ENCODE measurements at regions not wholly inside any gene's neighbourhood (a gene's known extent, or its start where the extent isn't known, plus 50 kb on each side); places are given as distances from the start of the nearest gene placed in this dataset.
"Not testable (repeated sequence)": the region's sequence is repeated elsewhere in the genome, so short reads cannot be mapped to it uniquely, and the experiment has no call there.

DNA sequence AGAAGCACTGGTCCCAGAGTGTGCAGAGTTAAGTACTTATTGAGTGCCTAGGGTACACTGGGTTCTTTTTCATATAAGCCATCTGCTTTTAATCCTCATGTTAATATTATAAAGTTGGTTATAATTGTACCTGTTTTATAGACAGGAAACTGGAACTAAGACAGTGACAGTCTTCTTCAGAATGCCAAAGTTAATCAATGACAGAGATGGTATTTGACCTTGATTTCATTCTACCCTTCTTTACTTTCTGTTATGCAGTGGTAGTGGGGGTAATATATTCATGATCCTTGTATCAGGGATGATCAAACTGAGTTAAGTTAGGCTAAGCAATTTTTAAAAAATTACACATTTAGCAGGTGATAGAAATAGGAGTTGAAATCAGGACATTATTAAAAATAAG lies 108.6 kb upstream of the GOT2 start:
- no peak for DNase-seq

DNA sequence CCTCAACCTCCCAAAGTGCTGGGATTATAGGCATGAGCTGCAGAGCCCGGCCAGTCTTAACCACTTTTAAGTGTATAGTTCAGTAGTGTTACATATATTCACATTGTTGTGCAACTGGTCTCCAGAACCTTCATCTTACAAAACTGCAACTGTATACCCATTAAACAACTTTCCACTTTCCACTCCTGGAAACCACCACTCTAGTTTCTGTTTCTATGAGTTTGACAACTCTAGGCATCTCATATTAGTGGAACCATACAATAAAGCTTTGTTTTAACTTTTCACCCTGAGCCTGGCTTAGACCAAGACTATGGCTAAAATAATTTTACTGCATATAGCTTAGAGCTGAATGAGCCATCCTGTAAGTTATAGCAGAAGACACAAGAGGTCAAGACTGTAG lies 108.0 kb upstream of the GOT2 start:
- no peak for DNase-seq

DNA sequence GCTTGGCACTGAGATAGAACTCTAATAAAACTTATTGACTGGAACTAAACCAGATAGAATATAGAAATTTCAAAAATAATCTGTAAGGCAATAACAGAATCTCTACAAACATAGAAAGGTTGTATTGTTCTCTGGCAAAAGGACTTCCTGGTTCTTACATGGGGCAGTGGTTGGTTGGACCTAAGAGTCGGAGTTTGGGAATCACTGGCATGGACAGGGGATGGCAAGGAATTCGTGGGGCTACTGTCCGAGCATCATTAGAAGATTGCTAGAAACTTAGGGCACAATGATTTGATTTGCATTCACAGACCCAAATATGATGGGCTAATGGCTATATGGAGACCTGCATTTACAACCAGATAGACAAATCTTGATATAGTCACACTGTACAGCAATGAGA lies 103.8 kb upstream of the GOT2 start:
- DNase-seq = no peak

DNA sequence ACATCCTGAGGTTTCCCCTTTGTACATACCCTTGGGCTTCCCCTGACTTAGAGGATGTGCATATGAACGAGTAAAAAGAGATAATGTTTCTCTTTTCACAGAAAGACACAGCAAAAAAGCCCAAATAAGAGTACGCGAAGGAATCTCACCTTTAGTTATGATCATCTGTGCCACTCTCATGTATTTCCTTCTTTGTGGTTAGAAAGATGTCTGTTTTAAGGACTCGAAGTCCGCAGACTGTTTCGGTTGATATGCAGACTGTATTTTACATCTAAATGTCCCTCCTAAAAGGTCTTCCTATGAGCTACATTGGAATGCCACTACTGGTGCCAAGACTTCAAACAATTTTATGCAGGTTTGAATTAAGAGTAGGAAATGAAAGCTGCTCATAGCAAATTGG lies 102.3 kb upstream of the GOT2 start:
- no peak for DNase-seq

DNA sequence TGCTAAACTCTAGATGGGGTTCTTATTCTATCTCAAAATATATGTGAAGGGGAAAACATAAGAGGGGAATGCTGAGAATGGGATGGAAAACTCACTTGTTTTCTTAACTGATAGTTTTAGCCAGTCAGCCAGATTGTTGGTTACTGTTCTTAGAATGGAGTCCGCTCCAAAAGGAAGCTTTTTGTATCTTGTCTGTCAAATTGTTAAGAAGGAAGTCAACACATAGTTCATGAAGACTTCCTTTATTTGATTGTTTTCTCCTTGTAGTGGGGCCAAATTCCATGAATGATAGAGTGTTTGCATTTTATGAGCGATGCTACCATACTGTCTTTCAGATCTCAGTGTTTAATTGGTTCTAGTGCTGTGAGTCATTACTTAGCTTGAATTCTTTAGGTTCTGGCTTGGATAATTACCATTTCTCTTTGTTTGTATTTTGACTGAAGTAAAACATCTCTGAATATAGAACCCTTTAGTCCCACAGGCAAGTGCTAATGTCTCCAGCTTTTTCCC lies 98.3 kb upstream of the GOT2 start:
- DNase-seq = no peak

GRCh38 chr16:58831386-58831785 lies 97.3 kb upstream of the GOT2 start:
- no peak for DNase-seq

DNA sequence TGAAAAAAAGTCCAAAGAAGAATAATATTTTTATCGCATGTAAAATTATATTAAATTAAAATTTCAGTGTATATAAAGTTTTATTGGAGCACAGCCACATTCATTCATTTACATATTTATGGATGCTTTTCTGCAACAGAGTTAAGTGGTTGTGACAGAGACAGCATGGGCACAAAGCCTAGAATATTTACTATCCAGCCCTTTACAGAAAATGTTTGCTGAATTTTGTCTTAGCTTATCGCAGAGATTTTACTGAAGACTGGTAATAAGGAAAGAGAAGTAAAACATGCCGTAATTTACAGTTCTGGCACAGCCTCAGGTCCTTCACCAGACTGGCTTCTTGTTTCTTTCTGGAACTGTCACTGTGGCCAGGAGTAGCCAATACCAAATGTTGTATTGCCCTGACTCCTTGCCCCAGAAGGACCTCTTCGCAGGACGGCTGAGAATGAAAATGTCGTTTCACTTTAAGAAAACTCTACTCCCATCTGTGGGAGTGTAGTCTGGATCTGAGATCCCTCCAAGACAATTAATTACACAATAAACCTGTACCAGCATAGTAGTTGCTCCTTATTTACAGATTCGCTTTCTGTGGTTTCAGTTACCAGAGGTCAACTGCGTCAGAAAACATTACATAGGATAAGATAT lies 94.9 kb upstream of the GOT2 start:
- no peak for DNase-seq

DNA sequence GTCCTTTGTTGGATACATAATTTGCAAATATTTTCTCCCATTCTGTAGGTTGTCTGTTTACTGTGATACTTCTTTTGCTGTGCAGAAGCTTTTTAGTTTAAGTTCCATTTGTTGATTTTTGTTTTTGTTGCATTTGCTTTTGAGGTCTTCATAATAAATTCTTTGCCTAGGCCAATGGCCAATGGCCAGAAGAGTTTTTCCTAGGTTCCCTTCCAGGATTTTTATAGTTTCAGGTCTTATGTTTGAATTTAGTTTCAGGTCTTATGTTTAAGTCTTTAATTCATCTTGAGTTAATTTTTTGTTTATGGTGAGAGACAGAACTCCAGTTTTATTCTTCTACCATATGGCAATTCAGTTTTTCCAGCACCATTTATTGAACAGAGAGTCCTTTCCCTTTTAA lies 90.1 kb upstream of the GOT2 start:
- no peak for DNase-seq

- no peak for DNase-seq
Observed at GRCh38 chr16:58821886-58822285, 87.8 kb upstream of the GOT2 start.

- no peak for DNase-seq
Observed at GRCh38 chr16:58820411-58820810, 86.3 kb upstream of the GOT2 start.

DNA sequence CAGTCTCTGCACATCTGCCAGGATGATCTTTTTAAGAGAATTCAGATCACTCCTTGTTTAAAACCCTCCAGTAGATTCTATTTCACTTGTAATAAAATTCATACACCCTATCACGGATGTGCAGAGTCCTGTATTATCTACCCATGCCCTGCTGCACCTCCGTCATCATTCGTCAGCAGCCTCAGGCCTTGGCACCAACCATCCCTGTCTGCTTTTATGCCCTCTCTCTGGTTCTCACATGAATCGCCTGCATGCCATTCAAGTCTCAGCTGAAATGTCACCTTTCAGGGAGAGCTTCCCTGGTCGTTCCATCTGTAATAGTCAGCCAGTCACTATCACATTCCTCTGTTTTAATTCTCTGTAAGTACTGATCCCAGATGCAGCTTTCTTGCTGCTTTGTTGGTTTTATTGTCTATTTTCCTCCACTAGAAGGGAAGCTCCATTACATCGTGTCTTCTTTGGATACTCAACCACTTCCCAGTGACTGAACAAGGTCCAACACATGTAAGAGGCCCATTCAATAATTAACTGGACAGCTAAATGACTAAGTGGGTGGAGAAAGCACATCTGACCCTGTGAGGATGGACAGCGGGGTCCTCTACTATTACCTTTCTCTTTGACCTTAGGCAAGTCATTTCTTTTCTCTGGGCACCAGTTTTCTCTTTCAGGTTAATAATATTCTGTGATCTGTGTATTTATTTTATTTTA lies 81.2 kb upstream of the GOT2 start:
- no peak for DNase-seq

DNA sequence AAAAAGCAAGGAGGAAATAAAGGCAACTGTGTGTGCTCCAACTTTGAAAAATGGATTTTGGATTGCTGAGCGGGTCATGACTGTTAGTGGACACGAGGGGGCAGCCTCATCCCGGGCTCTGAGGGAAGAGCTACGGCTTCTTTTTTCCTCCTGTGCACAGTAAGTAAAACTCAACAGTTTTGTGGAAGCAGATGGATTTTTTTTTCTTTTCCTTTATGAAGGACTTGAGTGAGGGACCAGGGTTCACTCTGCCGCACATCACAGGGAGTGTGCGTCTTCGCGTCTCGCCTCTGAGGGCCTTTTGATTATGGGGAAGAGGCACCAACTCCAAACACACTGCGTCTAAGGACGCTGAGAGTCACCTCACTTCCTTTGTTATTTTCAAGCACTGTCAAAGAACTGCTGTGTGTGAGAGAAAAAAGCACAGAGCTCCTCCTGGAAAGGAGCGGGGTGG lies 80.3 kb upstream of the GOT2 start:
- peak; percentile 52 to 75 (median 62) for DNase-seq

DNA sequence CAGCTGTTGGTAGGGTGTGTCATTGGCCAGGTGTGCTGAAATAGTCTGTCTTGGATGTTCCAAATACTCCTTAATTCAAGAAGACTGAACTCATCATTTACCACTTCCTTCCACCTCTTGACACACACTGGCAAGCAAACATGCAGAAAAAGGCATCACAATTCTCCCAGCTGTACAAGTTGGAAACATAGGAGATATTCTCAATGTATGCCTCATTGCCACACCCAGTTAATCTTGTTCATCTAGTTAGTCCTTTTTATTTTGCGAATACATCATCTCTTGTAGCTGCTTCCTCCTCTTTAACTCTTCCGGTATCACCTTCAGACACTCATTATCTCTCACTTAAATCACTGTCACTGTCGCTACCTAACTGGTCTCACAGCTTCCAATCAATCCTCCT lies 75.1 kb upstream of the GOT2 start:
- DNase-seq = no peak

GRCh38 chr16:58807276-58807675 lies 73.2 kb upstream of the GOT2 start:
- DNase-seq = no peak

DNA sequence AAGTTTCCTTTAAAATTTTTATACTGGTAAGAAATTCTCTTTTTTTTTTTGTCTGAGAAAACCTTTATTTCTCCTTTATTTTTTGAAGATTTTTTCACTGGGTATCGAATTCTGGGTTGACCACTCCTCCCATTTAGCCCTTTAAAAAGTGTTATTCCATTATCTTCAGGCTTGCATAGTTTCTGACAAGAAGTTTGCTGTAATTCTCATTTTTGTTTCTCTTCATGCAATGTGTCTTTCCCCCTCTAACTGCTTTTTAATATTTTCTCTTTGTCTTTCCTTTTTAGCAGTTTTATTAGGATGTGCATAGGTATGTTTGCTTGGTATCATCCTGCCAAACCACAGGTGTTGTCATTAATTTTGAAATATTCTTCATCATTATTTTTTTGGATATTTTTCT lies 67.7 kb upstream of the GOT2 start:
- no peak for DNase-seq

DNA sequence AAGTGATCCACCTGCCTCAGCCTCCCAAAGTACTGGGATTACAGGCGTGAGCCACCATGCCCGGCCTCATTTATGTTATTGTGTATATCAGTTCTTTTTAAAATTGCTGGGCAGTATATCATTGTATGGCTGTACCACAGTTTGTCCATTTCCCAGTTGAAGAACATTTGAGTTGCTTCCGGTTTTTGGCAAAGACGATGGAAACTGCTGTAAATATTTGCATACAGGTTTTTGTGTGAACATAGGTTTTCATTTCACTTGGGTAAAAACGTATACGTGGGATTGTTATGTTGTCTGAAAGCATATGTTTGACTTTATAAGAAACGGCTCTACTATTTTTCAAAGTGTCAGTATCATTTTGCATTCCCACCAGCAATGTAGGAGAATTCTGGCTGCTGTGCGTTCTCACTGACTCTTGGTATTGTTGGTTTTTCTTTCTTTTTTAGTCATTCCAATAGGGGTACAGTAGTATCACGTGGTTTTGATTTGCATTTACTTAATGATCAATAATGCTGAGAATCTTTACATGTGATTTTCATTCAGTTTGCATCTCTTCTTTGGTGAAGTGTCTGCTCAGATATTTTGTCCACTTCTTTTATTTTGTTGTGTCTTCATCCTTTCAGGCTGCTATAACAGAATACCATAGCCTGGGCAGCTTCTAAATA lies 63.2 kb upstream of the GOT2 start:
- no peak for DNase-seq

GRCh38 chr16:58793366-58793765 lies 59.2 kb upstream of the GOT2 start:
- peak; percentile 24 to 69 (median 56) for DNase-seq

DNA sequence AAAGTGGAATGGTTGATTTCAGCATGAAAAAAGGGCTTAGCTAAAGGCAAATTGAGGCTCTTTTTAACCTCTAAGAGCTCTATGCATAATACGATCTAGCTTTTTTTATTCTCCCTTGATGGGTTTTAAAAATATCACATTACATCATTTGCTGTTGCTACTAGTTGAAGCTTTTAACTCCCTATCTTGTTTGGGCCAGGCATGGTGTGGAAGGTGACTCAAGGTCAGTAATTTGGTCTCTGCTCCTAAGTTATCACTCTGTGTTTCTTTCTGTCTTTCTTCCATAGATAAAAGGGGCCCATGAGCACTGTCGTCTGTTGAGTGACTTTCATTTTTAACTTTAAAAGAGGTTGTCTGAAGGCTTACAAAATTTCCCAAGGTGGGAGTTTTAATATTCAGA lies 58.1 kb upstream of the GOT2 start:
- no peak for DNase-seq

GRCh38 chr16:58790816-58791557 lies 56.9 kb upstream of the GOT2 start:
- DNase-seq = not testable (repeated sequence)

GRCh38 chr16:58789351-58789750 lies 55.2 kb upstream of the GOT2 start:
- peak; percentile 35 to 73 (median 70) for DNase-seq
